ENCODE measurements at regions not wholly inside any gene's neighbourhood (a gene's known extent, or its start where the extent isn't known, plus 50 kb on each side); places are given as distances from the start of the nearest gene placed in this dataset.

DNA sequence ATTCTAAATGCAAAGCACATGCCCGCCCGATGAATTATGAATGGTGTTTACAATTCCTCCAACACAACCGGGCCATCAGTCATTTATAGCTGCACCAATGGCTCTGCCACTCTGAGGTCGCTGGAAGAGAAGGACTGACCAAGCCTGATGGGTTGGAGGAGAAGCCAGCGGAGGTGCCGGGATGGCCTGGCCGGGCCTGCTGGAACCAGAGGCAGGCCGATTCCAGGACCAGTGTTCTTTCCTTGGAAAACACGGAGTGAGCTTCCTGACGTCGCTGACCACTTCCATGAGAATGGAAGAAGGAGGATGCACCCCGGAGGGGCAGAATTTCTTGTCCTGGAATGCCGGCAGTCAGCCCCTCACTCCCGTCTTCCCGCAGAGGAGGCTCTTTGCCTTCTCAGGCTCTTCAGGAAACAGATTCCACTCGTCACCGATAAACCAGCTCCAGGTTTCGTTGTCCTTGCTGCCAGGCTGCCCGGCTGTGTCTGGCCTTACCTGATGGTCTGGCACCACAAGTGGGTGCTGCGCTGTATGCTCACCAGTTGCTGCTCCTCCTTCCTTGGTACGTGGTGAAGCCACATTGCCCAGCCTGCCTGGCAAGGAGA, 358.5 kb upstream of the SFSWAP start:
- no peaks in the 10 kb centered on the region for H3K4me1 Mint-ChIP-seq (ENCODE audit: low read depth)
- H3K27me3 Mint-ChIP-seq (ENCODE audit: insufficient read depth), result no peaks in the 10 kb centered on the region
- DNase-seq (ENCODE audit: low spot score), result no peak
- no peaks in the 10 kb centered on the region for H3K9me3 Mint-ChIP-seq
- H3K27ac Mint-ChIP-seq, result no peak overlapping the region
- H3K4me3 Mint-ChIP-seq, result no peak overlapping the region
- H3K36me3 Mint-ChIP-seq (ENCODE audit: low read depth), result no peaks in the 10 kb centered on the region
- intact Hi-C loops (cut with micrococcal nuclease), result no loop called here

DNA sequence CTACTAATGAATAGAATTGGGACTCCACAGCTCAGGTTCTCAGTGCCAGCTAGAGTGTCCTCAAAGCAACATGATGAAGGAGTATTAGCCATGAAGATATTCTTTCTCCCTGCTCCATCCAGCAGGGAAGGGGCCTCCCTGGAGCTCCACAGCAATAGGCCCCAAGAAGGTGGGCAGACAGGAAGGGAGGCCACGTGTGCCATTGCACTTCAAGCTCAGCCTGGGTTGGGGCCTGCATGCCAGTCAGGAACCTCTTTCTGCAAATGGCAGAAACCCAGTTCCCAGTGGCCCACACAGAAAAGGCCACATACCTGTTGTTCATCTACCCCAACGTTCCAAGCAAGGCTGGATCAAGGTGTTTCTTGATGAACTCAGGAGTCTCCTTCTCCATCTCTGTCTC, 357.5 kb upstream of the SFSWAP start:
- Mint-ChIP-seq H3K4me3 (no peak overlapping the region), H3K9me3 (no peaks in the 10 kb centered on the region), H3K36me3 (ENCODE audit: low read depth) (no peaks in the 10 kb centered on the region), H3K27me3 (ENCODE audit: insufficient read depth) (no peaks in the 10 kb centered on the region), H3K27ac (no peak overlapping the region), H3K4me1 (ENCODE audit: low read depth) (no peaks in the 10 kb centered on the region)
- intact Hi-C loops (cut with micrococcal nuclease), result no loop called here
- no peak for DNase-seq (ENCODE audit: low spot score)

DNA sequence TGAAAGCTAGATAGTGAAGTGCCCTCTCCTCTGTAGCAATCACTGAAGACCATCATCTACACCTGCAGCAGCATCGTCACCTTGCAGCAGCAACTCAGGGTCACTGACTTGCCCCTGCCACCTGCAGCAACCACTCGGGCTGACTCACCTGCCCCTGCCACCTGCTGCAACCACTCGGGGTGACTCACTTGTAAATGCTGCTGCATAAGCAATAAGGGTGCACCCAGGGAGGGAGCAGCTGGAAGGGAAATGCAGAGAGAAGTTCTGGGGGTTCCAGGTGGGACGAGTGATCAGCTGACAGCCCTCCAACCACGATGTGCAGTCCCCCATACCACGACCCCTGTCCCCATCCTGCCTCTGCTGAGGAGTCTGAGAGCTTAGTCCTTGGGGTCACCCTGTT, 357.1 kb upstream of the SFSWAP start:
- Mint-ChIP-seq H3K4me3 (no peak overlapping the region), H3K27me3 (ENCODE audit: insufficient read depth) (no peaks in the 10 kb centered on the region), H3K36me3 (ENCODE audit: low read depth) (no peaks in the 10 kb centered on the region), H3K9me3 (no peaks in the 10 kb centered on the region), H3K27ac (no peak overlapping the region), H3K4me1 (ENCODE audit: low read depth) (no peaks in the 10 kb centered on the region)
- DNase-seq (ENCODE audit: low spot score), result no peak
- intact Hi-C loops (cut with micrococcal nuclease), result no loop called here

DNA sequence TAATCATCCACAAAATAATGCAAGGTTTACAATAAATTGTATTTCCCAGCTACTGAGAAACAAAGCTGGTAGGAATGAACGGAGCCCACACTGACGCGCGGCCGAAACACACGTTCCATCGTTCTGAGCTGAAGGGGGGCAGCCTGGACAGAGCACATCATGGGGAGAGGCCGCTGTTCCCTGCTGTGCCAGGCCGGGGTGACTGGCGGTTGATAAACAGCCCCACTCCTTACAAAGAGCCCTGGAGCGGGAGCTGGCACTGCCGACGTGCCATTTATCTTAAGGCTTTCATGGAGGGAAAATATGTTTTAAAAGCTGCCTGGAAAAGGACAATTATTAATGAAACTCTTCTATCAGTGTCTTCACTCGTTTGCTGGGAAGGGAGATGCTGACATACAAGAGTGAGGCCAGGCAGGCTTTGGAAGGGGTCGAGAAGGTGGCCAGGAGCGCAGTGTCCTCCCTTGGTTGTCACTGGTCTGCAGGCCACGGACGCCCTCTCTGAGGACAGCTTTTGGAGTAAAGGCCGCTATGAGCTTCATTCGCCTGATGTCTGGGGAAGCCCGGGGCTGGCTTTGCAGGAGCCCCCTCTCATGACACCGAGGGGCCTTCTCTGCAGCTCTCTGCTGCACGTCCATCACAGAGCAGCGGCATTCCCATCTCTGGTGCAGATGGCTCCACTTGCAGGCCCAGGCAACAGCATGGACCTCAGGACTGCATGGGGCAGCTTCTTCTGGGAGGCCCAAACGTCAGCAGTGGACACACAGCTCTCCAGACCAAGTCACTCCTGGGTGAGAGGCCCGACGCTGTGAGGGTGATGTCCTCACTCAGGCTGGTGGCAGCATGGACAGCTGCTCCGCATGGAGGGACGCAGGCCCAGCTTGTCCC, 355.3 kb upstream of the SFSWAP start:
- DNase-seq (ENCODE audit: low spot score), result no peak
- no peaks in the 10 kb centered on the region for H3K36me3 Mint-ChIP-seq (ENCODE audit: low read depth)
- H3K27me3 Mint-ChIP-seq (ENCODE audit: insufficient read depth), result peaks cover 2% of the 10 kb centered on the region
- no peaks in the 10 kb centered on the region for H3K9me3 Mint-ChIP-seq
- H3K4me1 Mint-ChIP-seq (ENCODE audit: low read depth), result no peaks in the 10 kb centered on the region
- no peak overlapping the region for H3K27ac Mint-ChIP-seq
- no peak overlapping the region for H3K4me3 Mint-ChIP-seq
- intact Hi-C loops (cut with micrococcal nuclease), result no loop called here

DNA sequence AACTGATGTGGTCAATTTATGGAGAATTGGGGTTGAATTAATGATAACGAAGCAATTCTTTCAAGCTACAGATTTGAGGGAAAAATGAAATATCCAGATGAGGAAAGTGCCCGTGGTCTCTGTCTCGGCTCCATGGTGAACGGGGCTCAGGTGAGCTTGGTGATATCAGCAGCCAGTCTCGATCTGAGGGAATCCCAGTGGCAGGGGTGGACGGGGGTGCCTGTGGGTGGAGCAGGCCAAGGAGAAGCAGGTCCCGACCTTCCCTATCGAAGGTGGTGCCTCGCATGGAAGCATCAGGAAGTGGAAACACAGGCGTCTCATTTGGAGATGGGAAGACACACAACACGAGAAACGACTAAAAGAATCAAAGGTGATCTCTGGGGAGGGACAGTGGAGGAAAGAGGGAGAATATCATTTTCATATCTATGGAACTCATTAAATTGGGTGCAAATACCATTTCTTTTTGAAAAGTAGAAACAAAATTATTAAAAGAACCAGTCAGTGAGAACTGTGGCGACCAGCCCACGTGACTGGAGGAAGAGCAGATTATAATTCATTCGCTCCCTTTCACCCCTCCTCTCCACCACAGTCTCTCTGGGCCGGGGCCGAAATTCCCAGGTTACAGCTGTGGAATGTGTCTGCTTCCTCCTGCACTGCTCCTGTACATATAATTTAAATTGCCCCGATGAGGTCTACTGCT, 354.3 kb upstream of the SFSWAP start:
- H3K27me3 Mint-ChIP-seq (ENCODE audit: insufficient read depth), result peaks cover 2% of the 10 kb centered on the region
- no peaks in the 10 kb centered on the region for H3K4me1 Mint-ChIP-seq (ENCODE audit: low read depth)
- H3K9me3 Mint-ChIP-seq, result no peaks in the 10 kb centered on the region
- H3K27ac Mint-ChIP-seq, result no peak overlapping the region
- H3K4me3 Mint-ChIP-seq, result no peak overlapping the region
- no peaks in the 10 kb centered on the region for H3K36me3 Mint-ChIP-seq (ENCODE audit: low read depth)
- intact Hi-C loops (cut with micrococcal nuclease), result no loop called here
- DNase-seq (ENCODE audit: low spot score), result no peak

DNA sequence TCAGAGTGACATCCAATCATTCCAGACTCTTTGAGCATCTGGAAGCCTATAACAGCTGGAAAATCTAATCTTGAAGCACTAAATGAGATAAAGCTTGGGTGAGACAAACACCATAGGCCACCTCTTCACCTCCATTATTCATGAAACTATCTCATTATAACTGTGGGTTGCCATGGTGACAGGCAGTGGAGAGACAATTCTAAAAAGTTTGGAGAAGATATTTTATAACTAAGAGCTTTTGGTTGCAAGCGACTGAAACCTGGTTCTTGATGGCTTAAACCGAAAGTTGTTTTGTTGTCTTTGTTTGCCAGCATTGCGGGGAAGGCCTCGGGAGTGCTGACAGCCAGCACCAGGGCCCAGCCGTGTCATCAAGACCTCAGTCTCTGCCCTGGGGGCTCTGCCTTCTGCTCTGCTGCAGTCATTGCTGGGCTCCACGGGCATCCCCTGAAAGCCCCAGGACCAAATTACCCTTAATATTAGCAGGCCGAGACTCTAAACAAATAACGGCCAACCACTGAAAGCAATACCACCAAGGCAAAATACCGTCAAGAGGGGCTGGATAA, 353.6 kb upstream of the SFSWAP start:
- no peak overlapping the region for H3K4me3 Mint-ChIP-seq
- peaks cover 4% of the 10 kb centered on the region for H3K27me3 Mint-ChIP-seq (ENCODE audit: insufficient read depth)
- no peaks in the 10 kb centered on the region for H3K4me1 Mint-ChIP-seq (ENCODE audit: low read depth)
- intact Hi-C loops (cut with micrococcal nuclease), result no loop called here
- H3K27ac Mint-ChIP-seq, result no peak overlapping the region
- H3K36me3 Mint-ChIP-seq (ENCODE audit: low read depth), result no peaks in the 10 kb centered on the region
- DNase-seq (ENCODE audit: low spot score), result no peak
- no peaks in the 10 kb centered on the region for H3K9me3 Mint-ChIP-seq

DNA sequence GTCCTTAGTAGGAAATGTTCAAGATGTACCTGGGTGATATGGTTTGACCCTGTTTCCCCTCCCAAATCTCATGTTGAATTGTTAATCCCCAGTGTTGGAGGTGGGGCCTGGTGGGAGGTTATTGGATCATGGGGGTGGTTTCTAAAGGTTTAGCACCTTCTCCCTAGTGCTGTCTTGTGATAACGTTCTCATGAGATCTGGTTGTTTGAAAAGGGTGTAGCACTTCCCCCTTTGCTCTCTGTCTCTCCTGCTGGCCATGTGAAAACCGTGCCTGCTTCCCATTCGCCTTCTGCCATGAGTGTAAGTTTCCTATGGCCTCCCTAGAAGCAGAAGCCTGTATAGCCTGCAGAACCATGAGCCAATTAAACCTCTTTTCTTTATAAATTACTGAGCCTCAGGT, 353.0 kb upstream of the SFSWAP start:
- DNase-seq (ENCODE audit: low spot score), result no peak
- H3K27me3 Mint-ChIP-seq (ENCODE audit: insufficient read depth), result peaks cover 4% of the 10 kb centered on the region
- no peaks in the 10 kb centered on the region for H3K4me1 Mint-ChIP-seq (ENCODE audit: low read depth)
- H3K36me3 Mint-ChIP-seq (ENCODE audit: low read depth), result no peaks in the 10 kb centered on the region
- intact Hi-C loops (cut with micrococcal nuclease), result no loop called here
- no peaks in the 10 kb centered on the region for H3K9me3 Mint-ChIP-seq
- H3K27ac Mint-ChIP-seq, result no peak overlapping the region
- no peak overlapping the region for H3K4me3 Mint-ChIP-seq

DNA sequence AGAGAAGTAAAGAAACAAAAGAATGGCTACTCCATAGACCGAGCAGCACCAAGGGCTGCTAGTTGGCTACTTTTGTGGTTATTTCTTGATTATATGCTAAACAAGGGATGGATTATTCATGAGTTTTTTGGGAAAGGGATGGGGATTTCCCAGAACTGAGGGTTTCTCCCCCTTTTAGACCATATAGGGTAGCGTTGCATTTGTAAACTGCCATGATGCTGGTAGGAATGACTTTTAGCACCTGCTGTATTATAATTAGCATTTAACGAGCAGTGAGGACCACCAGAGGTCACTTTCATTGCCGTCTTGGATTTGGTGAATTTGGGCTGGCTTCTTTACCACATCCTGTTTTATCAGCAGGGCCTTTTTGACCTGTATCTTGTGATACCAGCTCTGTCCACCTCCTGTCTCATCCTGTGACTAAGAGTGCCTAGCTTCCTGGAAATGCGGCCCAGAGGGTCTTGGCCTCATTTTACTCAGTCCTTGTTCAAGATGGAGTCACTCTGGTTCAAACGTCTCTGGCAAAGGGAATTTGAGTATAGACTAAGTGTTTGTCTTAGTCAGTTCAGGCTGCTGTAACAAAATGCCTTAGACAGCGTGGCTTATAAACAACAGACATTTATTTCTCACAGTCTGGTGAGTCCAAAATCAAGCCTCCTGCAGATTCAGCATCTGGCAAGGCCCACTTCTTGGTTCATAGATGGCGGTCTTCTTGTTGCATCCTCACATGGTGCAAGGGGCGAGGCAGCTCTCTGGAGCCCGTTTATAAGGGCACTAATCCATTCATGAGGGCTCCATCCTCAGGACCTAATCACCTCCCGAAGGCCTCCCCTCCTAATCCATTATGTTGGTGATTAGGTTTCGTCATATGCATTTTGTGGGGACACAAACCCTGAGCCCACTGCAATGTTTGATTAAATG, 348.3 kb upstream of the SFSWAP start:
- Mint-ChIP-seq H3K27me3 (ENCODE audit: insufficient read depth) (peaks cover 4% of the 10 kb centered on the region), H3K27ac (no peak overlapping the region), H3K36me3 (ENCODE audit: low read depth) (no peaks in the 10 kb centered on the region), H3K4me3 (no peak overlapping the region), H3K4me1 (ENCODE audit: low read depth) (no peaks in the 10 kb centered on the region), H3K9me3 (no peaks in the 10 kb centered on the region)
- DNase-seq (ENCODE audit: low spot score), result no peak
- intact Hi-C loops (cut with micrococcal nuclease), result no loop called here

DNA sequence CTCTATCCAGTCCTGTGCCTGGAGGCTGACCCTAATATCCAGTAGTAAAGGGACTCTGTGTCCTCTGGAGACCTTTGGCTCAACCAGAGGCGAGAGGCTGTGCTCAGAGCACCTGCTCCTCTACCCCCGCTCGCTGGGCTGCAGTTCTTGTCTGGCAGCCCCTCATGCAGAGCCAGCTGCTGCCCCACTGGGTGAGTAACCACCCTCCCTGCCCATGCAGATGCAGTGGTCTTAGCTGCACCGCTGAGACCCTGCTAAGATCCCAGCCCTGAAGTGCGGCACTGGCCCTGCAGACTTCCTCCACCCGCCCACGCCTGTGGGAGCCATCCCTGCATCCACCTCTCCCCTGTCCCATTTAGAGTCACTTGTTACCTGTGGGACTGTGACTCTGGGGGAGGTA, 347.5 kb upstream of the SFSWAP start:
- intact Hi-C loops (cut with micrococcal nuclease), result no loop called here
- peaks cover 4% of the 10 kb centered on the region for H3K27me3 Mint-ChIP-seq (ENCODE audit: insufficient read depth)
- H3K4me1 Mint-ChIP-seq (ENCODE audit: low read depth), result no peaks in the 10 kb centered on the region
- H3K27ac Mint-ChIP-seq, result no peak overlapping the region
- H3K4me3 Mint-ChIP-seq, result no peak overlapping the region
- no peak for DNase-seq (ENCODE audit: low spot score)
- H3K9me3 Mint-ChIP-seq, result no peaks in the 10 kb centered on the region
- H3K36me3 Mint-ChIP-seq (ENCODE audit: low read depth), result no peaks in the 10 kb centered on the region

DNA sequence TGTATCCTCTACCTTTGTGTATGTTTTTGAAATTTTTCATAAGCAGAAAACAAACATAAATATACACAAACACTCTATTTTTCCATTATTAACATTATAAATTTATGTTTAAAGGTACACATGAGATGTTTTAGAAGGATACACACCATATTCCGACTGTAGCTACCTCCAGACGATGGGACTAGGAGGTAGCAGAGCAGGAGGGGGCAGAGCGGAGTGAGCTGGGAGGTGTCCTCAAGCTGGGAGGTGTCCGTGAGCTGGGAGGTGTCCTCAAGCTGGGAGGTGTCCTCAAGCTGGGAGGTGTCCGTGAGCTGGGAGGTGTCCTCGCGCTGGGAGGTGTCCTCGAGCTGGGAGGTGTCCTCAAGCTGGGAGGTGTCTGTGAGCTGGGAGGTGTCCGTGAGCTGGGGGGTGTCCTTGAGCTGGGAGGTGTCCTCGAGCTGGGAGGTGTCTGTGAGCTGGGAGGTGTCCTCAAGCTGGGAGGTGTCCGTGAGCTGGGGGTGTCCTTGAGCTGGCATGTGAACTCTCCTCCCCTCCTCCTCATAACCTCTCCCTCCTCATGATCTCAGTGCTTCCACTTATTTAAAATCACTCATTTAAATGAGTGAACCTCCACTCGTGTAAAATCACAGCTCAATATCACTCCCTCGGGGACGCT, 346.9 kb upstream of the SFSWAP start:
- no peak overlapping the region for H3K27ac Mint-ChIP-seq
- no peak overlapping the region for H3K4me3 Mint-ChIP-seq
- DNase-seq (ENCODE audit: low spot score), result no peak
- no peaks in the 10 kb centered on the region for H3K36me3 Mint-ChIP-seq (ENCODE audit: low read depth)
- intact Hi-C loops (cut with micrococcal nuclease), result no loop called here
- H3K9me3 Mint-ChIP-seq, result no peaks in the 10 kb centered on the region
- no peaks in the 10 kb centered on the region for H3K4me1 Mint-ChIP-seq (ENCODE audit: low read depth)
- H3K27me3 Mint-ChIP-seq (ENCODE audit: insufficient read depth), result peaks cover 4% of the 10 kb centered on the region

DNA sequence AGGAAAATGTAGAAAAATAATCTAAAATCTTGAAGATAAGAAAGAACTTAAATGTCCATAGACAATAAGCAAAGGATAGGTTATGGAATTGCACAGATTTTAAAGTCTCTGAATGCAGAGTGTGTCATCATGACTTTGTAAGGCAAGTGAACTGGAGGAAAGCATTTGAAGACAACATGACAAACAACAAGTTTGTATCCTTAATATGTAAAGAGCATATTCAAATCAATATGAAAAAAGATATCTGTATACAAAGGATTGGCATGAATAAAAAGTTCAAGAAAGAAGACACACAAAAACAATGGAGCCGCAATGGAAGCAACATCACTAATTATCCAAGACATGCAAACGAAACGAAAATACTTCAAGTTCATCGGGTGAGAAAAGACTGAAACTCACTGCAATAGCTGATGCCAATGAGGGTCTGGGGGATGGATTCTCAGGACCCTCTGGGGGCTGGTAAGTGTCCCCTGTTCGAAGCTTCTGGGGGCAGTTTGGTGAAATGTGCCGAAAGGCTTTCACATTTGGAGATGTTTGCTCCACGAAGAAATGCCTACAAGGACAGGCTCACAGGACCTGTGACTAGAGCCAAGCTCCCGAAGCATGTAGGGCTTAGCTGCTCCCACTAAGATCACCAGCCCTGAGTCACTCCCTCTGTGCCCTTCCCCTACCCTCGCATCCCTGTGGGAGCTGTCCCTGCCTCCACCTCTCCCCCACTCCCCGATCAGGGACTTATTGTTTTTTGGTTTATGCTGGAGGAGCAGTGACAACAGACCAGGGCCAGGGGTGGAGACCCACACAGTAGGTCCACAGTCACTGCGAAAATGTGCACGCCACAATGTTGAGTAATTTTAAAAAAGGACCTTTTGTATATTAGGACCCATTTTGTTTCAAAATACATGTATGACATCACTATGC, 345.7 kb upstream of the SFSWAP start:
- no peak for DNase-seq (ENCODE audit: low spot score)
- H3K9me3 Mint-ChIP-seq, result no peaks in the 10 kb centered on the region
- intact Hi-C loops (cut with micrococcal nuclease), result no loop called here
- H3K4me3 Mint-ChIP-seq, result no peak overlapping the region
- H3K4me1 Mint-ChIP-seq (ENCODE audit: low read depth), result no peaks in the 10 kb centered on the region
- H3K36me3 Mint-ChIP-seq (ENCODE audit: low read depth), result no peaks in the 10 kb centered on the region
- H3K27me3 Mint-ChIP-seq (ENCODE audit: insufficient read depth), result peaks cover 2% of the 10 kb centered on the region
- no peak overlapping the region for H3K27ac Mint-ChIP-seq

Measured in activated T-helper 1 cell treated with anti-CD3 and anti-CD28 coated beads, Interleukin-12 subunit alpha, Interleukin-12 subunit beta, Interleukin-2, Interleukin-4 antibody, amounts not matched to agents 30 ng/mL and 10 ng/mL and 1 ng/mL, durations not matched to agents 14 hours and 24 hours and 36 hours (primary cell).